ENCODE measurements at regions not wholly inside any gene's neighbourhood (a gene's known extent, or its start where the extent isn't known, plus 50 kb on each side); places are given as distances from the start of the nearest gene placed in this dataset.
A peak's percentile ranks its signal among the peaks of the same experiment; 100 is the strongest.

DNA sequence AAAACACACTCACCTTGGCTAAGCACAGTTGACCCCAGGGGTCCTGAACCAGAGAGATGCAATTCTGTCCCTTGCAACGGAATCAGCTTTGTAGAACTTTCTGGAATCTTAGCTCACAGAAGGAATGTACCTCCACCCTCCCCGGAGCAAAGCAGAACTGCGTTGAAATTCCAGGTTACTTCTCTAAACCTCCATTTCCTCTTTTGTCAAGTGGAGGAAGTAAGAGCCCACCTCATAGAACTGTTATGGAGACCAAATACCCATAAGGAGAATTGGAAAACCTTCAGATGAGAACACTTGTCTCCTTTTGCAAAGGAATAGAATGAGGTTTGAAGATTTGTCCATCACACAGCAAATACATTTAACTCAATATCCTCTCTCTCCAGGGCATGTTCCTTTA lies 86.6 kb upstream of the RBBP6 start:
- Mint-ChIP-seq H3K4me1 (no peaks in the 10 kb centered on the region), H3K4me3 (no peak overlapping the region), H3K27ac (no peak overlapping the region), H3K9me3 (no peaks in the 10 kb centered on the region; the same call in 2 of the 3 replicates), H3K27me3 (ENCODE audit: insufficient read depth, low read depth, poor library complexity) (peaks cover 2% of the 10 kb centered on the region), H3K36me3 (ENCODE audit: low read depth) (no peaks in the 10 kb centered on the region)
- Histone ChIP-seq H3K9me2 (ENCODE audit: insufficient read depth) (no peaks in the 10 kb centered on the region), H4K20me1 (replicated peaks; ENCODE audit: insufficient read depth) (no peaks in the 10 kb centered on the region), H3K27ac (ENCODE audit: low read depth) (no peak overlapping the region), H3K27me3 (ENCODE audit: insufficient read depth) (no peaks in the 10 kb centered on the region), H3K36me3 (ENCODE audit: insufficient read depth) (no peaks in the 10 kb centered on the region), H3K4me1 (ENCODE audit: insufficient read depth) (no peaks in the 10 kb centered on the region), H3K4me3 (no peak overlapping the region), H3K79me2 (replicated peaks; ENCODE audit: insufficient read depth) (no peaks in the 10 kb centered on the region), H3F3A (replicated peaks; ENCODE audit: low read depth) (no peaks in the 10 kb centered on the region), H3K4me2 (no peak overlapping the region), H2AFZ (no peak overlapping the region)
- no peak for TF ChIP-seq POLR2AphosphoS5 (IDR thresholded peaks at IDR 0.05; ENCODE audit: low read depth)
- ATAC-seq (no peak), DNase-seq (ENCODE audit: low spot score) (no peak)

DNA sequence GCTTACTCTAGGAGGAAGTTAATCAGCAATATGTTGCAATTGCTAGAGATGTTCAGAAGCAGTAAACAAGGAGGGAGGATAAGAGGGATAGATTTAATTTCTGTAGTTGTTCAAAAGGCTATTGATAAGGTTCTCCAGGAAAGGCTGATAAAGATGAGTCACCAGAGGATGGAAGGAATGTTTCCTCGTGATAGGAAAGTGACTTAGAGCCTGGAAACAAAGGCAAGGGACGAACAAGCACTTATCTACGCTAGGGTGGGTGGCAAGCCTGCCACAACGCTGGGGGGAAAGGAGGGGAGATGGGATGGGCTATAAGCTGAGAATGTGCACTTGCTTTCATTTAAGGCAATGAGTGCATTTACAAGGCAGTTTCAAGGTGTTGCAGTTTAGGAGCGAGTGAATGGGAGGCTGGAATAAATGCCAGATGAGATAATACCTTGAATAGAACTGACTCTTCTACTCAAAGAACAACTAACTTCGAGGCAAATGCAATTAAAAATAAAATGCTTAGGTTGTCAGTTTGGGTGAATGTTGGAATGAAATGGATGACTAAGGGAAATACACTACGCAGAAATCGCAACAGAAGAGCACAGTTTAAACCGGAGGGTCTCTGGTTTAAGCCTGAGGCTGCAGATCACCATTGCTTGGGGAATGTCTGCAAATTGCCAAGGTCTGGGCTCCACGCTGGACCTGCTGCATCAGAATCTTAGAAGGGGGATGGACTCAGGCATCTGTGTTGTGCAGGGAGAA lies 76.0 kb upstream of the RBBP6 start:
- no peak overlapping the region for H3K4me3 ChIP-seq

More for the DNA sequence above, 76.0 kb upstream of the RBBP6 start:
- Histone ChIP-seq H3K9me2 (ENCODE audit: insufficient read depth) (no peaks in the 10 kb centered on the region; the same call in 1 of the 2 replicates), H3K27me3 (ENCODE audit: insufficient read depth) (no peaks in the 10 kb centered on the region), H3K4me1 (ENCODE audit: insufficient read depth) (no peaks in the 10 kb centered on the region), H3K27ac (ENCODE audit: low read depth) (no peak overlapping the region), H3K4me2 (no peak overlapping the region), H3K36me3 (ENCODE audit: insufficient read depth) (peaks cover 4% of the 10 kb centered on the region; the same call in 1 of the 2 replicates), H4K20me1 (replicated peaks; ENCODE audit: insufficient read depth) (no peaks in the 10 kb centered on the region), H2AFZ (peak overlapping the region; percentile 70), H3K79me2 (replicated peaks; ENCODE audit: insufficient read depth) (no peaks in the 10 kb centered on the region), H3F3A (replicated peaks; ENCODE audit: low read depth) (no peaks in the 10 kb centered on the region)
- Mint-ChIP-seq H3K36me3 (ENCODE audit: low read depth) (no peaks in the 10 kb centered on the region; the same call in 2 of the 3 replicates), H3K27ac (no peak overlapping the region), H3K9me3 (peaks cover 26% of the 10 kb centered on the region; the same call in 2 of the 3 replicates), H3K4me3 (no peak overlapping the region), H3K4me1 (peaks cover 4% of the 10 kb centered on the region; the same call in 1 of the 3 replicates), H3K27me3 (ENCODE audit: insufficient read depth, low read depth, poor library complexity) (no peaks in the 10 kb centered on the region)
- TF ChIP-seq, protein P1, sequence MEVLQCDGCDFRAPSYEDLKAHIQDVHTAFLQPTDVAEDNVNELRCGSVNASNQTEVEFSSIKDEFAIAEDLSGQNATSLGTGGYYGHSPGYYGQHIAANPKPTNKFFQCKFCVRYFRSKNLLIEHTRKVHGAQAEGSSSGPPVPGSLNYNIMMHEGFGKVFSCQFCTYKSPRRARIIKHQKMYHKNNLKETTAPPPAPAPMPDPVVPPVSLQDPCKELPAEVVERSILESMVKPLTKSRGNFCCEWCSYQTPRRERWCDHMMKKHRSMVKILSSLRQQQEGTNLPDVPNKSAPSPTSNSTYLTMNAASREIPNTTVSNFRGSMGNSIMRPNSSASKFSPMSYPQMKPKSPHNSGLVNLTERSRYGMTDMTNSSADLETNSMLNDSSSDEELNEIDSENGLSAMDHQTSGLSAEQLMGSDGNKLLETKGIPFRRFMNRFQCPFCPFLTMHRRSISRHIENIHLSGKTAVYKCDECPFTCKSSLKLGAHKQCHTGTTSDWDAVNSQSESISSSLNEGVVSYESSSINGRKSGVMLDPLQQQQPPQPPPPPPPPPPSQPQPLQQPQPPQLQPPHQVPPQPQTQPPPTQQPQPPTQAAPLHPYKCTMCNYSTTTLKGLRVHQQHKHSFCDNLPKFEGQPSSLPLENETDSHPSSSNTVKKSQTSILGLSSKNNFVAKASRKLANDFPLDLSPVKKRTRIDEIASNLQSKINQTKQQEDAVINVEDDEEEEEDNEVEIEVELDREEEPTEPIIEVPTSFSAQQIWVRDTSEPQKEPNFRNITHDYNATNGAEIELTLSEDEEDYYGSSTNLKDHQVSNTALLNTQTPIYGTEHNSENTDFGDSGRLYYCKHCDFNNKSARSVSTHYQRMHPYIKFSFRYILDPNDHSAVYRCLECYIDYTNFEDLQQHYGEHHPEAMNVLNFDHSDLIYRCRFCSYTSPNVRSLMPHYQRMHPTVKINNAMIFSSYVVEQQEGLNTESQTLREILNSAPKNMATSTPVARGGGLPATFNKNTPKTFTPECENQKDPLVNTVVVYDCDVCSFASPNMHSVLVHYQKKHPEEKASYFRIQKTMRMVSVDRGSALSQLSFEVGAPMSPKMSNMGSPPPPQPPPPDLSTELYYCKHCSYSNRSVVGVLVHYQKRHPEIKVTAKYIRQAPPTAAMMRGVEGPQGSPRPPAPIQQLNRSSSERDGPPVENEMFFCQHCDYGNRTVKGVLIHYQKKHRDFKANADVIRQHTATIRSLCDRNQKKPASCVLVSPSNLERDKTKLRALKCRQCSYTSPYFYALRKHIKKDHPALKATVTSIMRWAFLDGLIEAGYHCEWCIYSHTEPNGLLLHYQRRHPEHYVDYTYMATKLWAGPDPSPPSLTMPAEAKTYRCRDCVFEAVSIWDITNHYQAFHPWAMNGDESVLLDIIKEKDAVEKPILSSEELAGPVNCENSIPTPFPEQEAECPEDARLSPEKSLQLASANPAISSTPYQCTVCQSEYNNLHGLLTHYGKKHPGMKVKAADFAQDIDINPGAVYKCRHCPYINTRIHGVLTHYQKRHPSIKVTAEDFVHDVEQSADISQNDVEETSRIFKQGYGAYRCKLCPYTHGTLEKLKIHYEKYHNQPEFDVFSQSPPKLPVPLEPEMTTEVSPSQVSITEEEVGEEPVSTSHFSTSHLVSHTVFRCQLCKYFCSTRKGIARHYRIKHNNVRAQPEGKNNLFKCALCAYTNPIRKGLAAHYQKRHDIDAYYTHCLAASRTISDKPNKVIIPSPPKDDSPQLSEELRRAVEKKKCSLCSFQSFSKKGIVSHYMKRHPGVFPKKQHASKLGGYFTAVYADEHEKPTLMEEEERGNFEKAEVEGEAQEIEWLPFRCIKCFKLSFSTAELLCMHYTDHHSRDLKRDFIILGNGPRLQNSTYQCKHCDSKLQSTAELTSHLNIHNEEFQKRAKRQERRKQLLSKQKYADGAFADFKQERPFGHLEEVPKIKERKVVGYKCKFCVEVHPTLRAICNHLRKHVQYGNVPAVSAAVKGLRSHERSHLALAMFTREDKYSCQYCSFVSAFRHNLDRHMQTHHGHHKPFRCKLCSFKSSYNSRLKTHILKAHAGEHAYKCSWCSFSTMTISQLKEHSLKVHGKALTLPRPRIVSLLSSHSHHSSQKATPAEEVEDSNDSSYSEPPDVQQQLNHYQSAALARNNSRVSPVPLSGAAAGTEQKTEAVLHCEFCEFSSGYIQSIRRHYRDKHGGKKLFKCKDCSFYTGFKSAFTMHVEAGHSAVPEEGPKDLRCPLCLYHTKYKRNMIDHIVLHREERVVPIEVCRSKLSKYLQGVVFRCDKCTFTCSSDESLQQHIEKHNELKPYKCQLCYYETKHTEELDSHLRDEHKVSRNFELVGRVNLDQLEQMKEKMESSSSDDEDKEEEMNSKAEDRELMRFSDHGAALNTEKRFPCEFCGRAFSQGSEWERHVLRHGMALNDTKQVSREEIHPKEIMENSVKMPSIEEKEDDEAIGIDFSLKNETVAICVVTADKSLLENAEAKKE (CRISPR knock-in tag; IDR thresholded peaks at IDR 0.05): no peak
- TF ChIP-seq, protein P2, sequence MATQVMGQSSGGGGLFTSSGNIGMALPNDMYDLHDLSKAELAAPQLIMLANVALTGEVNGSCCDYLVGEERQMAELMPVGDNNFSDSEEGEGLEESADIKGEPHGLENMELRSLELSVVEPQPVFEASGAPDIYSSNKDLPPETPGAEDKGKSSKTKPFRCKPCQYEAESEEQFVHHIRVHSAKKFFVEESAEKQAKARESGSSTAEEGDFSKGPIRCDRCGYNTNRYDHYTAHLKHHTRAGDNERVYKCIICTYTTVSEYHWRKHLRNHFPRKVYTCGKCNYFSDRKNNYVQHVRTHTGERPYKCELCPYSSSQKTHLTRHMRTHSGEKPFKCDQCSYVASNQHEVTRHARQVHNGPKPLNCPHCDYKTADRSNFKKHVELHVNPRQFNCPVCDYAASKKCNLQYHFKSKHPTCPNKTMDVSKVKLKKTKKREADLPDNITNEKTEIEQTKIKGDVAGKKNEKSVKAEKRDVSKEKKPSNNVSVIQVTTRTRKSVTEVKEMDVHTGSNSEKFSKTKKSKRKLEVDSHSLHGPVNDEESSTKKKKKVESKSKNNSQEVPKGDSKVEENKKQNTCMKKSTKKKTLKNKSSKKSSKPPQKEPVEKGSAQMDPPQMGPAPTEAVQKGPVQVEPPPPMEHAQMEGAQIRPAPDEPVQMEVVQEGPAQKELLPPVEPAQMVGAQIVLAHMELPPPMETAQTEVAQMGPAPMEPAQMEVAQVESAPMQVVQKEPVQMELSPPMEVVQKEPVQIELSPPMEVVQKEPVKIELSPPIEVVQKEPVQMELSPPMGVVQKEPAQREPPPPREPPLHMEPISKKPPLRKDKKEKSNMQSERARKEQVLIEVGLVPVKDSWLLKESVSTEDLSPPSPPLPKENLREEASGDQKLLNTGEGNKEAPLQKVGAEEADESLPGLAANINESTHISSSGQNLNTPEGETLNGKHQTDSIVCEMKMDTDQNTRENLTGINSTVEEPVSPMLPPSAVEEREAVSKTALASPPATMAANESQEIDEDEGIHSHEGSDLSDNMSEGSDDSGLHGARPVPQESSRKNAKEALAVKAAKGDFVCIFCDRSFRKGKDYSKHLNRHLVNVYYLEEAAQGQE (IDR thresholded peaks at IDR 0.05; ENCODE audit: unreplicated experiment): no peak
- TF ChIP-seq POLR2AphosphoS5 (IDR thresholded peaks at IDR 0.05; ENCODE audit: low read depth): no peak
- no peak for TF ChIP-seq CREB1 (CRISPR knock-in tag; IDR thresholded peaks at IDR 0.05; ENCODE audit: low read depth)
- TF ChIP-seq STAT1 (IDR thresholded peaks at IDR 0.05; ENCODE audit: unreplicated experiment): no peak
- DNase-seq (ENCODE audit: low spot score): no peak
- ATAC-seq: no peak
